Osteoblast (primary cell): ENCODE measurements at regions not wholly inside any gene's neighbourhood (a gene's known extent, or its start where the extent isn't known, plus 50 kb on each side); places are given as distances from the start of the nearest gene placed in this dataset.
"Not testable (repeated sequence)": the region's sequence is repeated elsewhere in the genome, so short reads cannot be mapped to it uniquely, and the experiment has no call there.

ENCODE experiments used
- DNase-seq: peaks from one replicate; pipeline ENCODE4 v3.0.0; 2011; ENCODE audit warnings: low spot score, mixed read lengths; ENCODE audit not compliant: insufficient read length; ENCODE audit errors: missing footprints
- H2AFZ ChIP-seq: 2 replicates; pipeline ENCODE4 v1.6.0; 2011; ENCODE audit warnings: mild to moderate bottlenecking, low read length
- H3K27ac ChIP-seq: 2 replicates; pipeline ENCODE4 v1.5.1; 2011; ENCODE audit warnings: mild to moderate bottlenecking, low read depth, low read length, moderate library complexity
- H3K27me3 ChIP-seq: 2 replicates; pipeline ENCODE4 v1.6.0; 2012; ENCODE audit warnings: mild to moderate bottlenecking, control low read depth, inconsistent platforms, low read length, moderate library complexity; ENCODE audit not compliant: insufficient read depth
- H3K36me3 ChIP-seq: 2 replicates; pipeline ENCODE4 v1.5.1; 2011; ENCODE audit warnings: mild to moderate bottlenecking, low read length, control low read depth, moderate library complexity; ENCODE audit not compliant: insufficient read depth
- H3K4me1 ChIP-seq: 2 replicates; pipeline ENCODE4 v1.5.1; 2011; ENCODE audit warnings: mild to moderate bottlenecking, low read length, control low read depth, moderate library complexity; ENCODE audit not compliant: insufficient read depth
- H3K4me2 ChIP-seq: 2 replicates; pipeline ENCODE4 v1.6.0; 2011; ENCODE audit warnings: mild to moderate bottlenecking, low read length; ENCODE audit not compliant: insufficient read depth
- H3K4me3 ChIP-seq: fragments of 200-600 bp; sonication (generic); 3 replicates; pipeline ENCODE4 v1.5.1; 2012; ENCODE audit warnings: mild to moderate bottlenecking, low read length, inconsistent platforms; ENCODE audit not compliant: insufficient read depth
- H3K79me2 ChIP-seq: 2 replicates; pipeline ENCODE4 v1.6.0; 2012; ENCODE audit warnings: mild to moderate bottlenecking, low read length, control low read depth, inconsistent platforms; ENCODE audit not compliant: insufficient read depth
- H3K9me3 ChIP-seq: 2 replicates; pipeline ENCODE4 v1.5.1; 2011; ENCODE audit warnings: low read depth, low read length, control low read depth
- H4K20me1 ChIP-seq: 2 replicates; pipeline ENCODE4 v1.6.0; 2012; ENCODE audit warnings: mild to moderate bottlenecking, low read length, control low read depth; ENCODE audit not compliant: insufficient read depth
- TF ChIP-seq, protein P1 (sequence below): IDR thresholded peaks from 2 replicates; pipeline ENCODE4 v1.5.1; 2011; ENCODE audit warnings: mild to moderate bottlenecking, low read depth, low read length, moderate library complexity; ENCODE audit errors: extremely low read depth

DNA sequence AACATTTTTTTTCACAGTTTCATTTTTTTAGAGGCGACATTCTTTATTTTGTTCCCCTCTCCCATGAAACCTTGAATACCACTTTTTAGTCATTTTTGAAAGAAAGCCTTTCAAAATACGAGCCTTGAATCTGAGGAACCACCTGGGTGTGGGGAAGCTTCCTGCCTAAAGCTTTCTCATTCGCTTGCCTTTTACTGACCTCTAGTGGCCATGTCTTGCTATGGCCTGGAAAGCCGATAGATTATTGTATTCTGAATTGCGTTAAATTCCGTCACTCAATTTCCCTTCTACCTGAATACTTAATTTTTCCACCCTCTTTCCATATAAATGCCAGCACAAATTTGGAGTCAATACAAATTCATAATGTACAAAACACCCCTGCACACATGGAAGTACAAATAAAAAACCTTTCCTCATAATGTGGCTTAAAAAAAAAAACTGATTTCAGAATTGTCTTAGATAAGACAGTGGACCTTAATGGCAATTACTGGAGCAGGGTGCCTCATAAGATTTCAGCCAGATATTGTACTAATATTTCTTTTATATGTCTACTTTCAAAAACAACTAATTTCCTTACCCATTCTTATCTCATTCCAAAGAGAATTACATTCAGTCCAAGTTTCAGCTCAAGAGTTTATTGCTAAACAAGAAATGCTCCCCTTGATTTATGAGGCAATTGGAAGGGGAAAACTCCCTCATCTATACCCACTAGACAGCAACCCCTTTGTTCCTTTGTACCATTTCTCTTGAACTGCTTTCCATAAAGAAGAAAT lies 217.9 kb downstream of the CENPC start:
- Histone ChIP-seq H3K27ac (no peak overlapping the region), H3K79me2 (no peaks in the 10 kb centered on the region), H3K4me2 (peak overlapping the region; percentile 36), H4K20me1 (no peaks in the 10 kb centered on the region), H3K4me3 (no peak overlapping the region), H3K36me3 (no peaks in the 10 kb centered on the region), H3K4me1 (no peaks in the 10 kb centered on the region), H3K27me3 (no peaks in the 10 kb centered on the region), H3K9me3 (no peaks in the 10 kb centered on the region), H2AFZ (no peak overlapping the region)
- no peak for DNase-seq
- TF ChIP-seq, protein P1, sequence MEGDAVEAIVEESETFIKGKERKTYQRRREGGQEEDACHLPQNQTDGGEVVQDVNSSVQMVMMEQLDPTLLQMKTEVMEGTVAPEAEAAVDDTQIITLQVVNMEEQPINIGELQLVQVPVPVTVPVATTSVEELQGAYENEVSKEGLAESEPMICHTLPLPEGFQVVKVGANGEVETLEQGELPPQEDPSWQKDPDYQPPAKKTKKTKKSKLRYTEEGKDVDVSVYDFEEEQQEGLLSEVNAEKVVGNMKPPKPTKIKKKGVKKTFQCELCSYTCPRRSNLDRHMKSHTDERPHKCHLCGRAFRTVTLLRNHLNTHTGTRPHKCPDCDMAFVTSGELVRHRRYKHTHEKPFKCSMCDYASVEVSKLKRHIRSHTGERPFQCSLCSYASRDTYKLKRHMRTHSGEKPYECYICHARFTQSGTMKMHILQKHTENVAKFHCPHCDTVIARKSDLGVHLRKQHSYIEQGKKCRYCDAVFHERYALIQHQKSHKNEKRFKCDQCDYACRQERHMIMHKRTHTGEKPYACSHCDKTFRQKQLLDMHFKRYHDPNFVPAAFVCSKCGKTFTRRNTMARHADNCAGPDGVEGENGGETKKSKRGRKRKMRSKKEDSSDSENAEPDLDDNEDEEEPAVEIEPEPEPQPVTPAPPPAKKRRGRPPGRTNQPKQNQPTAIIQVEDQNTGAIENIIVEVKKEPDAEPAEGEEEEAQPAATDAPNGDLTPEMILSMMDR: peak; percentile 94

DNA sequence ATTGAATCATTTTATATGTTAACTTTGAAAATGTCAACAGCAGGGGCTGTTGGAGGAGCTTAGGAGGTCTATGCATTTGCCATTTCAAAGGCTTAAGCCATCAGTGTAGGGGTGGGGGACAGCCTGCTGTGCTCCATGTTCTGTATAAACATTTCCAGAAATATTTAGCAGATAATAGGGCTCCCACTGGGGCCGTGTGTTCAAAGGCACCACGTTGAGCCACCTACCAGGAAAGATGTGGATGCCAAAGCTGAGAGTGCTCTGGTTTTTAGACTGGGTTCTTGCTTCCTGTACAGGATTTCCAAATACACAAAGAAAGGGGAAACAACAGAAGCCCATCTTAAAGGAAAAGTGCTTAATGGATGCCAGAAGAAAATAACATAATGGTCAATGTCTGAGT lies 219.5 kb downstream of the CENPC start:
- no peak overlapping the region for H3K4me3 ChIP-seq
- H3K79me2 ChIP-seq: no peaks in the 10 kb centered on the region
- no peak for DNase-seq
- H3K9me3 ChIP-seq: no peaks in the 10 kb centered on the region
- no peaks in the 10 kb centered on the region for H3K4me1 ChIP-seq
- H3K4me2 ChIP-seq: no peak overlapping the region
- H3K27ac ChIP-seq: no peak overlapping the region
- H2AFZ ChIP-seq: no peak overlapping the region
- TF ChIP-seq, protein P1: no peak
- no peaks in the 10 kb centered on the region for H4K20me1 ChIP-seq
- H3K36me3 ChIP-seq: no peaks in the 10 kb centered on the region
- H3K27me3 ChIP-seq: no peaks in the 10 kb centered on the region

DNA sequence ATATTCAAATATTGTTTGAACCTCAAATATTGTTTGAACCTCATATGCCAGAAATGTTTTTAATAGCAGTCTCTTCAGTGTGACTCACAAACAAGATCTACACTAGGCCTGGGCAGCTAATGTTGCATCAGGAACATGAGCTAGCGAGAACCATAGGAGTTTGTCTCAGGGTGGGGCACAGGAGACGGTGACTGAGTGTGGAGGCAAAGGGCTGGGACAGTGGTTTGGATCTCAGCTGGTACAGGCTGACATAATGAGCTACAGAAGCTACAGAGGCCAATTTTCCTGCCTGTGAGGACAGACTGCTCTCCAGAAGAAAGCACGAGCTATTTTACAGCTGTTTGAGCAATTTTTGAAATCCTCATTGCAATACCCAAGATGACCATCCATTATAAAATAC lies 224.7 kb downstream of the CENPC start:
- Histone ChIP-seq H3K79me2 (no peaks in the 10 kb centered on the region), H3K4me1 (no peaks in the 10 kb centered on the region), H3K9me3 (no peaks in the 10 kb centered on the region), H3K27me3 (no peaks in the 10 kb centered on the region), H3K4me3 (no peak overlapping the region), H2AFZ (no peak overlapping the region), H3K27ac (no peak overlapping the region), H3K36me3 (no peaks in the 10 kb centered on the region), H4K20me1 (no peaks in the 10 kb centered on the region), H3K4me2 (no peak overlapping the region)
- TF ChIP-seq, protein P1: no peak
- peak; percentile 5 for DNase-seq

DNA sequence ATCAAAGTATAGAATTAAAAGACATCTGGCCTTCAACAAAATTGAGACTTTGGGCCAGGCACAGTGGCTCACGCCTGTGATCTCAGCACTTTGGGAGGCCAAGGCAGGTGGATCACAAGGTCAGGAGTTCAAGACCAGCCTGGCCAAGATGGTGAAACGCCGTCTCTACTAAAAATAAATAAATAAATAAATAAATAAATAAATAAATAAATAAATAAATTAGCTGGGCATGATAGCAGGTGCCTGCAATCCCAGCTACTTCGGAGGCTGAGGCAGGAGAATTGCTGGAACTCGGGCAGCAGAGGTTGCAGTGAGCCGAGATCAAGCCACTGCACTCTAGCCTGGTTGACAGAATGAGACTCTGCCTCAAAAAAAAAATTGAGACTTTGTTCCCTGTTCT lies 225.7 kb downstream of the CENPC start:
- not testable (repeated sequence) for H3K36me3 ChIP-seq, H3K4me2 ChIP-seq, H3K4me3 ChIP-seq, H3K27me3 ChIP-seq, H2AFZ ChIP-seq, DNase-seq, H4K20me1 ChIP-seq, H3K27ac ChIP-seq, H3K4me1 ChIP-seq, H3K9me3 ChIP-seq, H3K79me2 ChIP-seq

DNA sequence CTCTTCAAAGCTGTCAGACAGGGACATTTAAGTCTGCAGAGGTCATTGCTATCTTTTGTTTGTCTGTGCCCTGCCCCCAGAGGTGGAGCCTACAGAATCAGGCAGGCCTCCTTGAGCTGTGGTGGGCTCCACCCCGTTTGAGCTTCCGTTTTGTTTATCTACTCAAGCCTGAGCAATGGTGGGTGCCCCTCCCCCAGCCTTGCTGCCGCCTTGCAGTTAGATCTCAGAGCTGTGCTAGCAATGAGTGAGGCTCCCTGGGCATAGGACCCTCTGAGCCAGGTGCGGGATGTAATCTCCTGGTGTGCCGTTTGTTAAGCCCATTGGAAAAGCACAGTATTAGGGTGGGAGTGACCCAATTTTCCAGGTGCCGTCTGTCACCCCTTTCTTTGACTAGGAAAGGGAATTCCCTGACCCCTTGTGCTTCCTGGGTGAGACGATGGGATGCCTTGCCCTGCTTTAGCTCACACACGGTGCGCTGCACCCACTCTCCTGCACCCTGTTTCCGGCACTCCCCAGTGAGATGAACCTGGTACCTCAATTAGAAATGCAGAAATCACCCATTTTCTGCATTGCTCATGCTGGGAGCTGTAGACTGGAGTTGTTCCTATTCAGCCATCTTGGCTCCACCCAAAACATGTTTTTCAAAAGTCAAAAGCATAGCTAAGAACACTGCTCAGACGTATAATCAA lies 244.7 kb downstream of the CENPC start:
- H2AFZ ChIP-seq, H3K79me2 ChIP-seq, H3K36me3 ChIP-seq, H3K27me3 ChIP-seq, H3K4me2 ChIP-seq, H4K20me1 ChIP-seq, H3K9me3 ChIP-seq, H3K27ac ChIP-seq, H3K4me1 ChIP-seq, DNase-seq, H3K4me3 ChIP-seq: not testable (repeated sequence)
